A549 (cell line): ENCODE measurements at regions not wholly inside any gene's neighbourhood (a gene's known extent, or its start where the extent isn't known, plus 50 kb on each side); places are given as distances from the start of the nearest gene placed in this dataset.

Experiments
- ATAC-seq, 2 experiments: fragments of 200-7000 bp in 1 of 2; fragments of >200 bp in 1 of 2; cut with Nextera tagmentation in 1 of 2; cut with Tn5 transposase in 1 of 2; 3 replicates each; pipeline versions ENCODE4 v1.8.0 to v1.9.1; 2018 to 2020; ENCODE audit warnings: mild to moderate bottlenecking in 1 of 2, moderate library complexity in 1 of 2
- CTCF ChIA-PET: fragments of 300-600 bp; sonication (Branson Sonifier 250); formaldehyde crosslinking; extraction: SDS; loops from one replicate; lab custom pipeline; 2021; ENCODE audit warnings: antibody characterized with exemption, inconsistent platforms; lab: Yijun Ruan, JAX
- POLR2A ChIA-PET: fragments of 350-600 bp; formaldehyde crosslinking; extraction: SDS; loops from one replicate; lab custom pipeline; 2021; ENCODE audit warnings: antibody characterized with exemption, inconsistent platforms; lab: Yijun Ruan, JAX
- DNase-seq, 2 experiments: peaks; one replicate each; pipeline versions ENCODE4 v3.0.0 to v3.0.0-alpha.2; 2011 to 2016; ENCODE audit warnings: low read depth in 1 of 2, low spot score in 1 of 2
- FAIRE-seq: peaks from 2 replicates; lab custom pipeline; 2011; peaks lifted over from hg19 to GRCh38; lab: Jason Lieb, UNC
- H3K27ac ChIP-seq, 2 experiments: fragments of >200 bp; sonication (Bioruptor Twin); formaldehyde crosslinking; 3 replicates each; pipeline ENCODE4 v1.5.1; 2016 to 2017
- H3K4me1 ChIP-seq: fragments of >200 bp; sonication (Bioruptor Twin); formaldehyde crosslinking; 3 replicates; pipeline ENCODE4 v1.6.1; 2016
- H3K4me2 ChIP-seq: fragments of >200 bp; sonication (Bioruptor Twin); formaldehyde crosslinking; 3 replicates; pipeline ENCODE4 v1.6.1; 2016
- H3K4me3 ChIP-seq: fragments of >200 bp; sonication (Bioruptor Twin); formaldehyde crosslinking; 3 replicates; pipeline ENCODE4 v1.5.1; 2016
- H3K9me3 ChIP-seq: fragments of >200 bp; sonication (Bioruptor Twin); formaldehyde crosslinking; 3 replicates; pipeline ENCODE4 v1.6.1; 2016
- ATOH8 ChIP-seq: fragments of 250-450 bp; sonication (Bioruptor Pico); IDR thresholded peaks from 2 replicates; pipeline ENCODE4 v1.5.0; 2020; ENCODE audit warnings: low read depth, mild to moderate bottlenecking, moderate library complexity
- CBX2 ChIP-seq: fragments of 200-600 bp; sonication (generic); IDR thresholded peaks from 2 replicates; pipeline ENCODE4 v1.6.1; 2016; ENCODE audit warnings: low read depth, mild to moderate bottlenecking, borderline replicate concordance
- CBX8 ChIP-seq: fragments of 200-600 bp; sonication (generic); IDR thresholded peaks from 2 replicates; pipeline ENCODE4 v1.6.1; 2016
- EHMT2 ChIP-seq: fragments of 200-600 bp; sonication (generic); IDR thresholded peaks from 2 replicates; pipeline ENCODE4 v1.6.1; 2016; ENCODE audit warnings: antibody characterized with exemption, low read depth, mild to moderate bottlenecking, moderate library complexity
- FOXS1 ChIP-seq: fragments of 250-450 bp; sonication (Bioruptor Pico); IDR thresholded peaks from 2 replicates; pipeline ENCODE4 v1.5.0; 2020; ENCODE audit warnings: mild to moderate bottlenecking, moderate library complexity
- GATA3 ChIP-seq: IDR thresholded peaks from 2 replicates; pipeline ENCODE4 v1.6.1; 2012; ENCODE audit warnings: borderline replicate concordance
- HDAC2 ChIP-seq: fragments of 200-600 bp; sonication (generic); IDR thresholded peaks from 2 replicates; pipeline ENCODE4 v1.6.1; 2016
- JUNB ChIP-seq: fragments of >200 bp; sonication (Bioruptor Twin); formaldehyde crosslinking; IDR thresholded peaks from 2 replicates; pipeline ENCODE4 v1.6.1; 2016
- KDM1A ChIP-seq: fragments of 200-600 bp; sonication (generic); IDR thresholded peaks from 2 replicates; pipeline ENCODE4 v1.6.1; 2016; ENCODE audit warnings: low read depth, mild to moderate bottlenecking
- KDM5A ChIP-seq: fragments of 200-600 bp; sonication (generic); IDR thresholded peaks from 2 replicates; pipeline ENCODE4 v1.6.1; 2016; ENCODE audit warnings: antibody characterized with exemption, mild to moderate bottlenecking
- MAZ ChIP-seq: fragments of 150-350 bp; IDR thresholded peaks from 2 replicates; pipeline ENCODE4 v1.6.1; 2014; ENCODE audit warnings: antibody characterized with exemption, low read depth, low read length, borderline replicate concordance
- MYC ChIP-seq: IDR thresholded peaks from 2 replicates; pipeline ENCODE4 v1.6.1; 2012; ENCODE audit warnings: mild to moderate bottlenecking, inconsistent platforms, low read length, improper control_type of control experiment, borderline replicate concordance
- NPAS2 ChIP-seq: fragments of 250-450 bp; sonication (Bioruptor Pico); IDR thresholded peaks from 2 replicates; pipeline ENCODE4 v1.8.0; 2022; ENCODE audit warnings: mild to moderate bottlenecking, moderate library complexity, borderline replicate concordance
- PBX3 ChIP-seq: IDR thresholded peaks from 2 replicates; pipeline ENCODE4 v1.6.1; 2012
- POLR2AphosphoS2 ChIP-seq: conservative IDR thresholded peaks from 2 replicates; pipeline ENCODE4 v1.6.1; 2012; ENCODE audit warnings: low read length, improper control_type of control experiment, inconsistent platforms
- RAD21 ChIP-seq, 2 experiments: fragments of >200 bp in 1 of 2; sonication (Bioruptor Twin) in 1 of 2; formaldehyde crosslinking in 1 of 2; IDR thresholded peaks in 1 of 2; conservative IDR thresholded peaks in 1 of 2; 2 replicates in 1 of 2; 3 replicates in 1 of 2; pipeline ENCODE4 v1.6.1; 2012 to 2018; ENCODE audit warnings: inconsistent platforms in 1 of 2
- SREBF2 ChIP-seq: fragments of 450-650 bp; IDR thresholded peaks from 2 replicates; pipeline ENCODE4 v1.6.1; 2014; ENCODE audit warnings: mild to moderate bottlenecking, moderate library complexity
- TFCP2L1 ChIP-seq: fragments of 250-450 bp; sonication (Bioruptor Pico); IDR thresholded peaks from 2 replicates; pipeline ENCODE4 v1.5.0; 2021; ENCODE audit warnings: mild to moderate bottlenecking
- TP53 ChIP-seq: fragments of 250-450 bp; sonication (Bioruptor Pico); IDR thresholded peaks from 2 replicates; pipeline ENCODE4 v1.5.0; 2021; ENCODE audit warnings: mild to moderate bottlenecking, moderate library complexity
- WGBS: methylation state at CpG from one replicate; pipeline ENCODE4 v1.1.6; 2017; ENCODE audit errors: missing lambda C conversion rate; 5-methylcytosine and 5-hydroxymethylcytosine counted together
- TF ChIP-seq, protein P1 (sequence below): fragments of >200 bp; sonication (Bioruptor Twin); formaldehyde crosslinking; IDR thresholded peaks from 2 replicates; pipeline ENCODE4 v1.6.1; 2016
- TF ChIP-seq, protein P2 (sequence below): fragments of >200 bp; sonication (Bioruptor Twin); formaldehyde crosslinking; IDR thresholded peaks from 3 replicates; pipeline ENCODE4 v1.5.1; 2016
- TF ChIP-seq, protein P3 (sequence below): fragments of 450-650 bp; IDR thresholded peaks from 2 replicates; pipeline ENCODE4 v1.6.1; 2014; ENCODE audit warnings: antibody characterized with exemption
- TF ChIP-seq, protein P4 (sequence below): fragments of 200-600 bp; sonication (generic); IDR thresholded peaks from 2 replicates; pipeline ENCODE4 v1.6.1; 2016; ENCODE audit warnings: antibody characterized with exemption, mild to moderate bottlenecking, moderate library complexity
- TF ChIP-seq, protein P5 (sequence below): IDR thresholded peaks from 2 replicates; pipeline ENCODE4 v1.6.1; 2012; ENCODE audit warnings: low read depth, borderline replicate concordance

- POLR2A ChIA-PET = no interaction called here
- 30% methylated on average over 2 of the region's 2 CpGs for WGBS
- FAIRE-seq = no peak
Measured at GRCh38 chr7:110372685-110373084, 718.2 kb upstream of the LRRN3 start.

DNA sequence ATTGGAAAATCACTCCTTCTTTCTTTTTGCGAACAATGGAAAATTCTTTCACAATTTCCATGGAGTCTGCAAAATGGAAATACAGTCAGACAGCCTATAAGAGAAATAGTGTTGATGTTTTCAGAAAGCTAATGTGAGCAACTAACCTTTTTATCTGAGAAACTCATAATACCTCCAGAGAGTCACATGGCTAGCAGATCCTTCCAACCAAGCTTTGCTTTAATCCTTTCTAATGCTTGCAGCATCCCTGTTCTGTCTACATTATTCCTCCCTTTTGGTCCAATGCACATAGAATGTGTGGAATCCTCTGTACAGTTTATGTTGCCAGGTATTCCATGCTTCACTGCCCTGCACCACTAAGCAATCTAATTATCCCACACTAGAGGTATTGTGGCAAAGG is 717.5 kb upstream of the LRRN3 start:
- CTCF ChIA-PET = no interaction called here
- no peak overlapping the region for H3K27ac ChIP-seq
- FAIRE-seq (no peak), ATAC-seq (no peak), DNase-seq (no peak)
- no peak overlapping the region for H3K4me2 ChIP-seq
- no peaks in the 10 kb centered on the region for H3K4me1 ChIP-seq
- POLR2A ChIA-PET = no interaction called here
- no peak overlapping the region for H3K4me3 ChIP-seq
- WGBS = 80% methylated on average over 1 of the region's 1 CpG
- H3K9me3 ChIP-seq = no peaks in the 10 kb centered on the region
- TF ChIP-seq, protein P1, sequence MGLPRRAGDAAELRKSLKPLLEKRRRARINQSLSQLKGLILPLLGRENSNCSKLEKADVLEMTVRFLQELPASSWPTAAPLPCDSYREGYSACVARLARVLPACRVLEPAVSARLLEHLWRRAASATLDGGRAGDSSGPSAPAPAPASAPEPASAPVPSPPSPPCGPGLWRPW = no peak
- TF ChIP-seq, protein P2, sequence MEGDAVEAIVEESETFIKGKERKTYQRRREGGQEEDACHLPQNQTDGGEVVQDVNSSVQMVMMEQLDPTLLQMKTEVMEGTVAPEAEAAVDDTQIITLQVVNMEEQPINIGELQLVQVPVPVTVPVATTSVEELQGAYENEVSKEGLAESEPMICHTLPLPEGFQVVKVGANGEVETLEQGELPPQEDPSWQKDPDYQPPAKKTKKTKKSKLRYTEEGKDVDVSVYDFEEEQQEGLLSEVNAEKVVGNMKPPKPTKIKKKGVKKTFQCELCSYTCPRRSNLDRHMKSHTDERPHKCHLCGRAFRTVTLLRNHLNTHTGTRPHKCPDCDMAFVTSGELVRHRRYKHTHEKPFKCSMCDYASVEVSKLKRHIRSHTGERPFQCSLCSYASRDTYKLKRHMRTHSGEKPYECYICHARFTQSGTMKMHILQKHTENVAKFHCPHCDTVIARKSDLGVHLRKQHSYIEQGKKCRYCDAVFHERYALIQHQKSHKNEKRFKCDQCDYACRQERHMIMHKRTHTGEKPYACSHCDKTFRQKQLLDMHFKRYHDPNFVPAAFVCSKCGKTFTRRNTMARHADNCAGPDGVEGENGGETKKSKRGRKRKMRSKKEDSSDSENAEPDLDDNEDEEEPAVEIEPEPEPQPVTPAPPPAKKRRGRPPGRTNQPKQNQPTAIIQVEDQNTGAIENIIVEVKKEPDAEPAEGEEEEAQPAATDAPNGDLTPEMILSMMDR = no peak
- TF ChIP-seq JUNB (no peak), CBX2 (no peak), POLR2AphosphoS2 (no peak), TP53 (no peak), MYC (no peak), CBX8 (no peak), SREBF2 (no peak), TFCP2L1 (CRISPR knock-in tag) (no peak), PBX3 (no peak)
- TF ChIP-seq, protein P3, sequence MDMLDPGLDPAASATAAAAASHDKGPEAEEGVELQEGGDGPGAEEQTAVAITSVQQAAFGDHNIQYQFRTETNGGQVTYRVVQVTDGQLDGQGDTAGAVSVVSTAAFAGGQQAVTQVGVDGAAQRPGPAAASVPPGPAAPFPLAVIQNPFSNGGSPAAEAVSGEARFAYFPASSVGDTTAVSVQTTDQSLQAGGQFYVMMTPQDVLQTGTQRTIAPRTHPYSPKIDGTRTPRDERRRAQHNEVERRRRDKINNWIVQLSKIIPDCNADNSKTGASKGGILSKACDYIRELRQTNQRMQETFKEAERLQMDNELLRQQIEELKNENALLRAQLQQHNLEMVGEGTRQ = no peak
- TF ChIP-seq, protein P4, sequence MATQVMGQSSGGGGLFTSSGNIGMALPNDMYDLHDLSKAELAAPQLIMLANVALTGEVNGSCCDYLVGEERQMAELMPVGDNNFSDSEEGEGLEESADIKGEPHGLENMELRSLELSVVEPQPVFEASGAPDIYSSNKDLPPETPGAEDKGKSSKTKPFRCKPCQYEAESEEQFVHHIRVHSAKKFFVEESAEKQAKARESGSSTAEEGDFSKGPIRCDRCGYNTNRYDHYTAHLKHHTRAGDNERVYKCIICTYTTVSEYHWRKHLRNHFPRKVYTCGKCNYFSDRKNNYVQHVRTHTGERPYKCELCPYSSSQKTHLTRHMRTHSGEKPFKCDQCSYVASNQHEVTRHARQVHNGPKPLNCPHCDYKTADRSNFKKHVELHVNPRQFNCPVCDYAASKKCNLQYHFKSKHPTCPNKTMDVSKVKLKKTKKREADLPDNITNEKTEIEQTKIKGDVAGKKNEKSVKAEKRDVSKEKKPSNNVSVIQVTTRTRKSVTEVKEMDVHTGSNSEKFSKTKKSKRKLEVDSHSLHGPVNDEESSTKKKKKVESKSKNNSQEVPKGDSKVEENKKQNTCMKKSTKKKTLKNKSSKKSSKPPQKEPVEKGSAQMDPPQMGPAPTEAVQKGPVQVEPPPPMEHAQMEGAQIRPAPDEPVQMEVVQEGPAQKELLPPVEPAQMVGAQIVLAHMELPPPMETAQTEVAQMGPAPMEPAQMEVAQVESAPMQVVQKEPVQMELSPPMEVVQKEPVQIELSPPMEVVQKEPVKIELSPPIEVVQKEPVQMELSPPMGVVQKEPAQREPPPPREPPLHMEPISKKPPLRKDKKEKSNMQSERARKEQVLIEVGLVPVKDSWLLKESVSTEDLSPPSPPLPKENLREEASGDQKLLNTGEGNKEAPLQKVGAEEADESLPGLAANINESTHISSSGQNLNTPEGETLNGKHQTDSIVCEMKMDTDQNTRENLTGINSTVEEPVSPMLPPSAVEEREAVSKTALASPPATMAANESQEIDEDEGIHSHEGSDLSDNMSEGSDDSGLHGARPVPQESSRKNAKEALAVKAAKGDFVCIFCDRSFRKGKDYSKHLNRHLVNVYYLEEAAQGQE = no peak

More at GRCh38 chr7:110372685-110373084, 718.2 kb upstream of the LRRN3 start:
- no peak overlapping the region for H3K4me2 ChIP-seq
- H3K4me1 ChIP-seq = no peaks in the 10 kb centered on the region
- ATAC-seq (no peak), DNase-seq (no peak)
- CTCF ChIA-PET = no interaction called here
- no peaks in the 10 kb centered on the region for H3K9me3 ChIP-seq
- TF ChIP-seq NPAS2 (CRISPR knock-in tag) (no peak), RAD21 (conservative IDR thresholded peaks at IDR 0.05 in 1 of 2, IDR thresholded peaks at IDR 0.05 in 1 of 2) (no peak), ATOH8 (no peak), KDM5A (no peak), EHMT2 (no peak), GATA3 (no peak), KDM1A (no peak), HDAC2 (no peak), MAZ (no peak), FOXS1 (CRISPR knock-in tag) (no peak)
- TF ChIP-seq, protein P4 = no peak
- TF ChIP-seq, protein P5, sequence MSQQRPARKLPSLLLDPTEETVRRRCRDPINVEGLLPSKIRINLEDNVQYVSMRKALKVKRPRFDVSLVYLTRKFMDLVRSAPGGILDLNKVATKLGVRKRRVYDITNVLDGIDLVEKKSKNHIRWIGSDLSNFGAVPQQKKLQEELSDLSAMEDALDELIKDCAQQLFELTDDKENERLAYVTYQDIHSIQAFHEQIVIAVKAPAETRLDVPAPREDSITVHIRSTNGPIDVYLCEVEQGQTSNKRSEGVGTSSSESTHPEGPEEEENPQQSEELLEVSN = no peak
- TF ChIP-seq, protein P1 = no peak
- H3K4me3 ChIP-seq = no peak overlapping the region
- no peak overlapping the region for H3K27ac ChIP-seq
